H9 (cell line): ENCODE measurements at regions not wholly inside any gene's neighbourhood (a gene's known extent, or its start where the extent isn't known, plus 50 kb on each side); places are given as distances from the start of the nearest gene placed in this dataset.

Experiments
- DNase-seq: peaks from one replicate; pipeline ENCODE4 v3.0.0-alpha.2; 2017
- H2AFZ ChIP-seq: one replicate; pipeline ENCODE4 v1.6.1; 2013; ENCODE audit warnings: mild to moderate bottlenecking, low read length, control low read depth, moderate library complexity
- H2AK5ac ChIP-seq: 2 replicates; pipeline ENCODE4 v1.6.1; 2013; ENCODE audit warnings: low read length, control low read depth, mixed read lengths; ENCODE audit not compliant: insufficient read length
- H2BK120ac ChIP-seq: one replicate; pipeline ENCODE4 v1.6.1; 2013; ENCODE audit warnings: low read depth, mild to moderate bottlenecking, low read length, control low read depth, inconsistent platforms; ENCODE audit not compliant: poor library complexity, severe bottlenecking
- H2BK12ac ChIP-seq: 2 replicates; pipeline ENCODE4 v1.6.1; 2013; ENCODE audit warnings: low read length, control low read depth, mixed read lengths, low read depth; ENCODE audit not compliant: insufficient read length
- H2BK15ac ChIP-seq: 2 replicates; pipeline ENCODE4 v1.6.1; 2013; ENCODE audit warnings: low read depth, low read length, control low read depth
- H2BK20ac ChIP-seq: one replicate; pipeline ENCODE4 v1.6.1; 2013; ENCODE audit warnings: low read depth, mild to moderate bottlenecking, low read length, control low read depth, inconsistent platforms; ENCODE audit not compliant: poor library complexity, severe bottlenecking
- H2BK5ac ChIP-seq: 2 replicates; pipeline ENCODE4 v1.6.1; 2013; ENCODE audit warnings: low read length, control low read depth, mixed read lengths; ENCODE audit not compliant: insufficient read length
- H3K14ac ChIP-seq: 2 replicates; pipeline ENCODE4 v1.6.1; 2013; ENCODE audit warnings: low read length, control low read depth; ENCODE audit not compliant: insufficient read depth
- H3K18ac ChIP-seq: 2 replicates; pipeline ENCODE4 v1.6.1; 2013; ENCODE audit warnings: low read depth, mild to moderate bottlenecking, mixed read lengths, low read length, control low read depth; ENCODE audit not compliant: insufficient read length
- H3K23ac ChIP-seq: 2 replicates; pipeline ENCODE4 v1.6.1; 2013; ENCODE audit warnings: low read length, control low read depth, mixed read lengths, low read depth; ENCODE audit not compliant: insufficient read length
- H3K23me2 ChIP-seq: 2 replicates; pipeline ENCODE4 v1.6.1; 2013; ENCODE audit warnings: low read depth, mild to moderate bottlenecking, mixed read lengths, low read length, control low read depth; ENCODE audit not compliant: insufficient read length, poor library complexity, severe bottlenecking
- H3K27ac ChIP-seq: 2 replicates; pipeline ENCODE4 v1.5.1; 2013; ENCODE audit warnings: low read length, control low read depth, mixed read lengths, low read depth; ENCODE audit not compliant: insufficient read length
- H3K27me3 ChIP-seq: 2 replicates; pipeline ENCODE4 v1.6.1; 2013; ENCODE audit warnings: low read length, control low read depth, inconsistent platforms; ENCODE audit not compliant: insufficient read depth
- H3K4ac ChIP-seq: 2 replicates; pipeline ENCODE4 v1.6.1; 2013; ENCODE audit warnings: low read depth, mild to moderate bottlenecking, control low read depth, inconsistent platforms, low read length, moderate library complexity
- H3K4me1 ChIP-seq: 2 replicates; pipeline ENCODE4 v1.6.1; 2013; ENCODE audit warnings: low read length, control low read depth, inconsistent platforms; ENCODE audit not compliant: insufficient read depth
- H3K4me2 ChIP-seq: 2 replicates; pipeline ENCODE4 v1.6.1; 2013; ENCODE audit warnings: low read length, control low read depth, mixed read lengths; ENCODE audit not compliant: insufficient read length, insufficient read depth
- H3K56ac ChIP-seq: 2 replicates; pipeline ENCODE4 v1.6.1; 2013; ENCODE audit warnings: low read depth, mild to moderate bottlenecking, mixed read lengths, low read length, control low read depth; ENCODE audit not compliant: insufficient read length
- H3K79me1 ChIP-seq: 2 replicates; pipeline ENCODE4 v1.6.1; 2013; ENCODE audit warnings: low read depth, mild to moderate bottlenecking, moderate library complexity, low read length, control low read depth, inconsistent platforms; ENCODE audit not compliant: insufficient read depth, poor library complexity, severe bottlenecking
- H3K79me2 ChIP-seq: 2 replicates; pipeline ENCODE4 v1.6.1; 2013; ENCODE audit warnings: low read length, control low read depth, inconsistent platforms; ENCODE audit not compliant: insufficient read depth
- H3K9ac ChIP-seq: 2 replicates; pipeline ENCODE4 v1.6.1; 2013; ENCODE audit warnings: low read length, control low read depth, mixed read lengths; ENCODE audit not compliant: insufficient read length; ENCODE audit errors: extremely low read depth
- H3K9me3 ChIP-seq: one replicate; pipeline ENCODE4 v1.6.1; 2013; ENCODE audit warnings: low read depth, low read length, inconsistent platforms; ENCODE audit not compliant: control insufficient read depth
- H3T11ph ChIP-seq: one replicate; pipeline ENCODE4 v1.6.1; 2013; ENCODE audit warnings: mild to moderate bottlenecking, low read length, control low read depth, inconsistent platforms
- H4K20me1 ChIP-seq: one replicate; pipeline ENCODE4 v1.6.1; 2013; ENCODE audit not compliant: control insufficient read depth, insufficient read length, insufficient read depth
- H4K5ac ChIP-seq: 2 replicates; pipeline ENCODE4 v1.6.1; 2013; ENCODE audit warnings: low read depth, mild to moderate bottlenecking, mixed read lengths, low read length, control low read depth; ENCODE audit not compliant: insufficient read length
- H4K8ac ChIP-seq: replicated peaks from 2 replicates; pipeline ENCODE4 v1.6.1; 2013; ENCODE audit warnings: low read length, control low read depth, mixed read lengths, low read depth; ENCODE audit not compliant: insufficient read length
- H4K91ac ChIP-seq: 2 replicates; pipeline ENCODE4 v1.6.1; 2013; ENCODE audit warnings: low read depth, mild to moderate bottlenecking, moderate library complexity, mixed read lengths, low read length, control low read depth; ENCODE audit not compliant: insufficient read length
- H3K27ac Mint-ChIP-seq, 3 experiments: 2 replicates in 2 of 3; 3 replicates in 1 of 3; pipeline ENCODE4 v1.8.0; 2020 to 2021; ENCODE audit warnings: mixed read lengths in 3 of 3, mild to moderate bottlenecking in 1 of 3, moderate library complexity in 1 of 3
- H3K27me3 Mint-ChIP-seq: 2 replicates; pipeline ENCODE4 v1.8.0; 2021; ENCODE audit warnings: low read depth, mild to moderate bottlenecking, moderate library complexity, mixed read lengths
- H3K36me3 Mint-ChIP-seq, 3 experiments: 2 replicates in 2 of 3; 3 replicates in 1 of 3; pipeline ENCODE4 v1.8.0; 2020 to 2021; ENCODE audit warnings: low read depth in 3 of 3, mixed read lengths in 3 of 3; ENCODE audit not compliant: insufficient read depth in 1 of 3
- H3K4me1 Mint-ChIP-seq, 2 experiments: 2 replicates each; pipeline ENCODE4 v1.8.0; 2020; ENCODE audit warnings: mixed read lengths in 2 of 2
- H3K4me3 Mint-ChIP-seq, 2 experiments: 2 replicates in 1 of 2; 3 replicates in 1 of 2; pipeline ENCODE4 v1.8.0; 2020 to 2021; ENCODE audit warnings: mild to moderate bottlenecking in 2 of 2, mixed read lengths in 2 of 2, moderate library complexity in 1 of 2
- H3K9me3 Mint-ChIP-seq, 2 experiments: 2 replicates in 1 of 2; 3 replicates in 1 of 2; pipeline ENCODE4 v1.8.0; 2020; ENCODE audit warnings: mild to moderate bottlenecking in 2 of 2, mixed read lengths in 2 of 2, moderate library complexity in 1 of 2
- WGBS: extraction: QIAGEN DNeasy Blood & Tissue Kit; methylation state at CpG from one replicate; pipeline ENCODE4 v1.1.7; 2013; ENCODE audit warnings: missing lambda C conversion rate, low lambda C conversion rate, mixed read lengths; ENCODE audit not compliant: insufficient read length; ENCODE audit errors: extremely low coverage; 5-methylcytosine and 5-hydroxymethylcytosine counted together
- TF ChIP-seq, protein P1 (sequence below): fragments of 200-600 bp; sonication (generic); conservative IDR thresholded peaks from 3 replicates; pipeline ENCODE4 v1.8.0; 2021; ENCODE audit warnings: antibody characterized with exemption, mild to moderate bottlenecking

- DNase-seq = no peak
- Mint-ChIP-seq H3K9me3 (no peaks in the 10 kb centered on the region; a peak in 1 of 5 replicates), H3K4me3 (no peak overlapping the region), H3K36me3 (no peaks in the 10 kb centered on the region), H3K27ac (no peak overlapping the region), H3K4me1 (peaks cover 0 to 3% of the 10 kb centered on the region in 2 experiments; a peak in 1 of 4 replicates), H3K27me3 (no peaks in the 10 kb centered on the region)
- Histone ChIP-seq H4K91ac (no peak overlapping the region), H3K23me2 (no peaks in the 10 kb centered on the region), H4K8ac (no peak overlapping the region), H3K79me1 (no peaks in the 10 kb centered on the region), H3K14ac (no peak overlapping the region), H4K5ac (no peak overlapping the region), H3K56ac (no peak overlapping the region), H3K23ac (no peak overlapping the region), H3K9me3 (no peaks in the 10 kb centered on the region), H2BK120ac (no peak overlapping the region), H3K27ac (no peak overlapping the region), H2AFZ (no peak overlapping the region), H3K4me2 (no peak overlapping the region), H2BK5ac (no peak overlapping the region), H2BK15ac (no peak overlapping the region), H2AK5ac (no peak overlapping the region), H3K4ac (no peak overlapping the region), H3K27me3 (no peaks in the 10 kb centered on the region), H2BK20ac (no peak overlapping the region), H3K79me2 (no peaks in the 10 kb centered on the region), H4K20me1 (no peaks in the 10 kb centered on the region), H3K4me1 (no peaks in the 10 kb centered on the region), H3K9ac (no peak overlapping the region), H2BK12ac (no peak overlapping the region), H3T11ph (no peak overlapping the region), H3K18ac (no peak overlapping the region)
- WGBS = no CpG with 5 or more reads among the region's 3 CpGs
- TF ChIP-seq, protein P1, sequence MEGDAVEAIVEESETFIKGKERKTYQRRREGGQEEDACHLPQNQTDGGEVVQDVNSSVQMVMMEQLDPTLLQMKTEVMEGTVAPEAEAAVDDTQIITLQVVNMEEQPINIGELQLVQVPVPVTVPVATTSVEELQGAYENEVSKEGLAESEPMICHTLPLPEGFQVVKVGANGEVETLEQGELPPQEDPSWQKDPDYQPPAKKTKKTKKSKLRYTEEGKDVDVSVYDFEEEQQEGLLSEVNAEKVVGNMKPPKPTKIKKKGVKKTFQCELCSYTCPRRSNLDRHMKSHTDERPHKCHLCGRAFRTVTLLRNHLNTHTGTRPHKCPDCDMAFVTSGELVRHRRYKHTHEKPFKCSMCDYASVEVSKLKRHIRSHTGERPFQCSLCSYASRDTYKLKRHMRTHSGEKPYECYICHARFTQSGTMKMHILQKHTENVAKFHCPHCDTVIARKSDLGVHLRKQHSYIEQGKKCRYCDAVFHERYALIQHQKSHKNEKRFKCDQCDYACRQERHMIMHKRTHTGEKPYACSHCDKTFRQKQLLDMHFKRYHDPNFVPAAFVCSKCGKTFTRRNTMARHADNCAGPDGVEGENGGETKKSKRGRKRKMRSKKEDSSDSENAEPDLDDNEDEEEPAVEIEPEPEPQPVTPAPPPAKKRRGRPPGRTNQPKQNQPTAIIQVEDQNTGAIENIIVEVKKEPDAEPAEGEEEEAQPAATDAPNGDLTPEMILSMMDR = no peak
Observed at GRCh38 chr9:26053954-26054353, 375.7 kb upstream of the TUSC1 start.
